ENCODE measurements at regions not wholly inside any gene's neighbourhood (a gene's known extent, or its start where the extent isn't known, plus 50 kb on each side); places are given as distances from the start of the nearest gene placed in this dataset.

DNA sequence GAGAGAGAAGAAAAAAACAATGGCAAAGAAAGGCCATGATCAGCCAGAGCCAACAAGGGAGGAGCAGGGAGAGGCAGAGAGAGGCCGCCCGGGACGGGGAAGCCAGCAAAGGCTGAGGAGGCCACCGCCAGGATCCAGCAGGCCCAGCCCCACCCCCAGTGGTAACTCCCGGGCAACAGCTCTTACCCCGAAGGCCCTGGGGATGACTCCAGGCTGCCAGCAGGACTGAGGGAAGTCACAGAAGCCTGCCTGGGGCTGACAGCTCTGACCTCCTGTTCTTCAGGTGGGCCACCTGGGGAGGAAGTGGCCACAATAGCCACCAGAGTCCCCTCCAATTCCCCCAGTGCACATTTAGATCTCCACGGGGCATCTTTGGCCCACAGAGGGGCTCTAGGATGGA, 184.3 kb upstream of the LINGO1 start:
- H3K4me1 ChIP-seq (ENCODE audit: control insufficient read depth in 3 of 3, insufficient read depth in 2 of 3, low read depth in 1 of 3, low read length in 2 of 3), result no peaks in the 10 kb centered on the region
- H3K4me3 ChIP-seq (ENCODE audit: low read depth in 1 of 3, low read length in 3 of 3), result no peak overlapping the region
- H3K9me3 ChIP-seq (ENCODE audit: control insufficient read depth in 2 of 2, insufficient read depth in 1 of 2, low read depth in 1 of 2, low read length in 1 of 2), result no peaks in the 10 kb centered on the region
- no peaks in the 10 kb centered on the region for H3K36me3 ChIP-seq (ENCODE audit: control insufficient read depth in 3 of 3, insufficient read depth in 2 of 3, low read depth in 1 of 3, low read length in 3 of 3)
- WGBS, 3 donors, result 41 to 69% (median 61%) methylated on average over 6 to 7 of the region's 7 CpGs
- DNase-seq (no peak), FAIRE-seq (no peak)
- no peak overlapping the region for H3K27ac ChIP-seq (ENCODE audit: low read depth in 1 of 3, low read length in 2 of 3)
- peaks cover 26 to 56% (median 28%) of the 10 kb centered on the region in 3 donors for H3K27me3 ChIP-seq (ENCODE audit: control insufficient read depth in 3 of 3, insufficient read depth in 3 of 3, low read length in 3 of 3)

DNA sequence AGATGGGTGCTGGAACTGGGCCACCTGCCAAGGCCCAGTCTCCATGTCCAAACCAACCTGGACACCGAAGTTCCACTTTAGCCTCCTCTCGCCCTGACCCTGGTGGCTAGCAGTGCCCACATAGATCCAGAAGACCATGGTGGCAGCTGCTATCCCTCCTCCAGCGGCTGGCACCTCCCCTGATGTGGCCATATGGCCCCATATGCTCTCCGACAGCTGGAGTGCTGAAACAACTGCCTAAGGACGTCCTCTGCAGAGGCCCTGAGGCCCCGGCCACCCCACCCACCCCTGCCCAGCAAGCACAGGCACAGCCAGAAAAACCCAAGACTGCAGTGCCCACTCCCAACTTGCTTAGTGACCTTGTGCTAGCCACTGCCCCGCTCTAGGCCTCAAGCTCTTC, 182.3 kb upstream of the LINGO1 start:
- DNase-seq (no peak), FAIRE-seq (no peak)
- WGBS, 3 donors, result 74 to 79% (median 79%) methylated on average over 5 to 7 of the region's 7 CpGs
- Histone ChIP-seq H3K9me3 (ENCODE audit: control insufficient read depth in 2 of 2, insufficient read depth in 1 of 2, low read depth in 1 of 2, low read length in 1 of 2) (no peaks in the 10 kb centered on the region), H3K36me3 (ENCODE audit: control insufficient read depth in 3 of 3, insufficient read depth in 2 of 3, low read depth in 1 of 3, low read length in 3 of 3) (no peaks in the 10 kb centered on the region), H3K27me3 (ENCODE audit: control insufficient read depth in 3 of 3, insufficient read depth in 3 of 3, low read length in 3 of 3) (peaks cover 10 to 39% (median 11%) of the 10 kb centered on the region in 3 donors), H3K4me1 (ENCODE audit: control insufficient read depth in 3 of 3, insufficient read depth in 2 of 3, low read depth in 1 of 3, low read length in 2 of 3) (no peaks in the 10 kb centered on the region), H3K4me3 (ENCODE audit: low read depth in 1 of 3, low read length in 3 of 3) (no peak overlapping the region), H3K27ac (ENCODE audit: low read depth in 1 of 3, low read length in 2 of 3) (no peak overlapping the region)

GRCh38 chr15:77812664-77813063, 180.0 kb upstream of the LINGO1 start:
- Histone ChIP-seq H3K9me3 (ENCODE audit: control insufficient read depth in 2 of 2, insufficient read depth in 1 of 2, low read depth in 1 of 2, low read length in 1 of 2) (no peaks in the 10 kb centered on the region), H3K4me1 (ENCODE audit: control insufficient read depth in 3 of 3, insufficient read depth in 2 of 3, low read depth in 1 of 3, low read length in 2 of 3) (peaks cover 0 to 12% (median 0%) of the 10 kb centered on the region in 3 donors), H3K27ac (ENCODE audit: low read depth in 1 of 3, low read length in 2 of 3) (no peak overlapping the region), H3K4me3 (ENCODE audit: low read depth in 1 of 3, low read length in 3 of 3) (no peak overlapping the region), H3K36me3 (ENCODE audit: control insufficient read depth in 3 of 3, insufficient read depth in 2 of 3, low read depth in 1 of 3, low read length in 3 of 3) (no peaks in the 10 kb centered on the region), H3K27me3 (ENCODE audit: control insufficient read depth in 3 of 3, insufficient read depth in 3 of 3, low read length in 3 of 3) (peaks cover 0 to 27% (median 3%) of the 10 kb centered on the region in 3 donors)
- no peak for DNase-seq
- no peak for FAIRE-seq
- WGBS, 3 donors, result 35 to 67% (median 47%) methylated on average over 10 of the region's 10 CpGs

DNA sequence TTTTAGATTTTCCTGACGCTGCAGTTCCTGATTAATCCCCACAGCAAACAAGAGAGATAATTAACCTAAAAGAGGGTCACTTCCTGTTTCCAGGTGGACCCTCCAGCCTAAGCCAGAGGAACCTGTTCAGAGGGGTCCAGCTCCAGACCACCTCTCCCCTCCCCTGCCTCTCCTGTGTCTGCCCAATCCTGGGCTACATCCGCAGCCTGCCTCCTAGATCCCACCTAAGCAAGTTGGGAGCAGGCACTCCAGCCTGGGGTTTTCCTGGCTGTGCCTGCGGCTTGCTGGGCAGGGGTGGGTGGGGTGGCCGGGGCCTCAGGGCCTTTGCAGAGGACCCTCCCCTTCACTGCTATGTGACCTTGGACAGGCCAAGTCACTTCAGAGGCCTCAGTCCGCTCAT, 178.6 kb upstream of the LINGO1 start:
- Histone ChIP-seq H3K4me3 (ENCODE audit: low read depth in 1 of 3, low read length in 3 of 3) (no peak overlapping the region), H3K27me3 (ENCODE audit: control insufficient read depth in 3 of 3, insufficient read depth in 3 of 3, low read length in 3 of 3) (peaks cover 0 to 14% (median 0%) of the 10 kb centered on the region in 3 donors), H3K27ac (ENCODE audit: low read depth in 1 of 3, low read length in 2 of 3) (no peak overlapping the region), H3K36me3 (ENCODE audit: control insufficient read depth in 3 of 3, insufficient read depth in 2 of 3, low read depth in 1 of 3, low read length in 3 of 3) (no peaks in the 10 kb centered on the region), H3K9me3 (ENCODE audit: control insufficient read depth in 2 of 2, insufficient read depth in 1 of 2, low read depth in 1 of 2, low read length in 1 of 2) (no peaks in the 10 kb centered on the region), H3K4me1 (ENCODE audit: control insufficient read depth in 3 of 3, insufficient read depth in 2 of 3, low read depth in 1 of 3, low read length in 2 of 3) (peaks cover 0 to 12% (median 0%) of the 10 kb centered on the region in 3 donors)
- FAIRE-seq, result no peak
- DNase-seq, result no peak
- 36 to 62% (median 49%) methylated on average over 5 of the region's 5 CpGs for WGBS, 3 donors

- Histone ChIP-seq H3K36me3 (ENCODE audit: control insufficient read depth in 3 of 3, insufficient read depth in 2 of 3, low read depth in 1 of 3, low read length in 3 of 3) (peaks cover 0 to 2% (median 0%) of the 10 kb centered on the region in 3 donors), H3K4me3 (ENCODE audit: low read depth in 1 of 3, low read length in 3 of 3) (no peak overlapping the region), H3K4me1 (ENCODE audit: control insufficient read depth in 3 of 3, insufficient read depth in 2 of 3, low read depth in 1 of 3, low read length in 2 of 3) (peaks cover 0 to 12% (median 0%) of the 10 kb centered on the region in 3 donors), H3K27me3 (ENCODE audit: control insufficient read depth in 3 of 3, insufficient read depth in 3 of 3, low read length in 3 of 3) (peaks cover 0 to 4% (median 0%) of the 10 kb centered on the region in 3 donors), H3K27ac (ENCODE audit: low read depth in 1 of 3, low read length in 2 of 3) (no peak overlapping the region), H3K9me3 (ENCODE audit: control insufficient read depth in 2 of 2, insufficient read depth in 1 of 2, low read depth in 1 of 2, low read length in 1 of 2) (no peaks in the 10 kb centered on the region)
- no peak for DNase-seq
- 73 to 75% (median 75%) methylated on average over 6 of the region's 6 CpGs for WGBS, 3 donors
- FAIRE-seq, result no peak
These were observed 177.4 kb upstream of the LINGO1 start for GRCh38 chr15:77810130-77810571.

DNA sequence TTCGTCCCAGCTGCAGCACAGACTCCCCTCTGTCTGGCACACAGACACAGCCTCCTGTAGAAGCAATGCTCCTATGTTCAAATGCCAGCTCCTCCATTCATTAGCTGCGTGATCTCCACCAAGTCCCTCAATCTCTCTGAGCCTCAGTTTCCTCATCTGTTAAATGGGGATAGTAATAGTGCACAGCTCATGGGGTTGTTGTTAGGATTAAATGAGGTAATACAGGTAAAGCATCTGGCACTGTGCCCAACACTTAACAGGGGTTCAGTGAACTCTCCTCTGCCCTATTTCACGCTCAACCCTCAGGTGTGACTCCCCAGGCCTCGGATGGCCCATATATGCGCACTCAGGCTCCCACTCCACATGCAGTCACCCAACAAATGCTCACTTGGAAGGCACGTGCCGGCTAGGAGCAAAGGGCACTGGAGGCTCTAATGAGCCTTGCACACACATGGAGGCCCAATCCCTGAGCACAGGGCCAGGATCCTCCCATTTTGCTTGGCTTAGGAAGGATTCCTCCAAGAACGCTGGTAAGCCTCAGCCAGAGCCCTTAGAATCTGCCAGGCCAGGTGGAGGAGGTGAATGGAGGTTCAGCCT, 176.0 kb upstream of the LINGO1 start:
- peak; percentile 30 to 63 for DNase-seq

GRCh38 chr15:77808075-77808474, 175.4 kb upstream of the LINGO1 start:
- DNase-seq, result no peak
- Histone ChIP-seq H3K27ac (ENCODE audit: low read depth in 1 of 3, low read length in 2 of 3) (no peak overlapping the region), H3K9me3 (ENCODE audit: control insufficient read depth in 2 of 2, insufficient read depth in 1 of 2, low read depth in 1 of 2, low read length in 1 of 2) (no peaks in the 10 kb centered on the region), H3K4me3 (ENCODE audit: low read depth in 1 of 3, low read length in 3 of 3) (no peak overlapping the region), H3K4me1 (ENCODE audit: control insufficient read depth in 3 of 3, insufficient read depth in 2 of 3, low read depth in 1 of 3, low read length in 2 of 3) (peaks cover 0 to 12% (median 0%) of the 10 kb centered on the region in 3 donors), H3K27me3 (ENCODE audit: control insufficient read depth in 3 of 3, insufficient read depth in 3 of 3, low read length in 3 of 3) (no peaks in the 10 kb centered on the region), H3K36me3 (ENCODE audit: control insufficient read depth in 3 of 3, insufficient read depth in 2 of 3, low read depth in 1 of 3, low read length in 3 of 3) (peaks cover 0 to 2% (median 0%) of the 10 kb centered on the region in 3 donors)
- WGBS, 3 donors, result 78 to 82% (median 81%) methylated on average over 6 to 7 of the region's 7 CpGs
- no peak for FAIRE-seq

More for the DNA sequence above, 176.0 kb upstream of the LINGO1 start:
- Histone ChIP-seq H3K27me3 (ENCODE audit: control insufficient read depth in 3 of 3, insufficient read depth in 3 of 3, low read length in 3 of 3) (no peaks in the 10 kb centered on the region), H3K36me3 (ENCODE audit: control insufficient read depth in 3 of 3, insufficient read depth in 2 of 3, low read depth in 1 of 3, low read length in 3 of 3) (peaks cover 0 to 2% (median 0%) of the 10 kb centered on the region in 3 donors), H3K4me1 (ENCODE audit: control insufficient read depth in 3 of 3, insufficient read depth in 2 of 3, low read depth in 1 of 3, low read length in 2 of 3) (peaks cover 0 to 12% (median 0%) of the 10 kb centered on the region in 3 donors), H3K27ac (ENCODE audit: low read depth in 1 of 3, low read length in 2 of 3) (no peak overlapping the region), H3K4me3 (ENCODE audit: low read depth in 1 of 3, low read length in 3 of 3) (no peak overlapping the region), H3K9me3 (ENCODE audit: control insufficient read depth in 2 of 2, insufficient read depth in 1 of 2, low read depth in 1 of 2, low read length in 1 of 2) (no peaks in the 10 kb centered on the region)
- 46 to 75% (median 62%) methylated on average over 8 of the region's 8 CpGs for WGBS, 3 donors
- no peak for FAIRE-seq

DNA sequence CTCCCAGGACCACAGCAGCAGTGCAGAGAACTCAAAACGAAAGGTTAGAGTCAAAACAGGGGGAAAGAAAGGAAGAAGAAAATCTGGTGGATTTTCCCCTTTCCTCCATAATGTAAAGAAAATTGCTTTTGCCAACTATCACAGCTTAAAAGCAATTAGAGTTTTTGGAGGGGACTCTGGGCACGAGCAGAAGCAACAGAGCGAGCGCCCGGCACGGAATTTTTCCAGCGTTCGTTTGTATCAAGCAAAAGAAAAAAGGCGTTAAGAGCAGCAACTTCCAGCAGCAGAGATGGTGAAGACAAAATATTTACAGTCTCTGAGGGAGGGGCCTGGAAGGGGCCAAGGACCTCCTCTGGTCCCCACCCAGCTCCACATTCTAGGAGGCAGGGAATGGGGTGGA, 174.9 kb upstream of the LINGO1 start:
- no peaks in the 10 kb centered on the region for H3K27me3 ChIP-seq (ENCODE audit: control insufficient read depth in 3 of 3, insufficient read depth in 3 of 3, low read length in 3 of 3)
- no peak for DNase-seq
- peaks cover 0 to 2% (median 0%) of the 10 kb centered on the region in 3 donors for H3K36me3 ChIP-seq (ENCODE audit: control insufficient read depth in 3 of 3, insufficient read depth in 2 of 3, low read depth in 1 of 3, low read length in 3 of 3)
- 76 to 89% (median 87%) methylated on average over 9 of the region's 9 CpGs for WGBS, 3 donors
- H3K4me3 ChIP-seq (ENCODE audit: low read depth in 1 of 3, low read length in 3 of 3), result no peak overlapping the region
- no peaks in the 10 kb centered on the region for H3K9me3 ChIP-seq (ENCODE audit: control insufficient read depth in 2 of 2, insufficient read depth in 1 of 2, low read depth in 1 of 2, low read length in 1 of 2)
- peaks cover 0 to 12% (median 0%) of the 10 kb centered on the region in 3 donors for H3K4me1 ChIP-seq (ENCODE audit: control insufficient read depth in 3 of 3, insufficient read depth in 2 of 3, low read depth in 1 of 3, low read length in 2 of 3)
- no peak for FAIRE-seq
- no peak overlapping the region for H3K27ac ChIP-seq (ENCODE audit: low read depth in 1 of 3, low read length in 2 of 3)

GRCh38 chr15:77807115-77807514, 174.4 kb upstream of the LINGO1 start:
- 61 to 67% (median 65%) methylated on average over 6 of the region's 6 CpGs for WGBS, 3 donors
- no peak for DNase-seq
- no peak for FAIRE-seq

More at GRCh38 chr15:77807115-77807514, 174.4 kb upstream of the LINGO1 start:
- Histone ChIP-seq H3K4me1 (ENCODE audit: control insufficient read depth in 3 of 3, insufficient read depth in 2 of 3, low read depth in 1 of 3, low read length in 2 of 3) (peaks cover 0 to 12% (median 0%) of the 10 kb centered on the region in 3 donors), H3K9me3 (ENCODE audit: control insufficient read depth in 2 of 2, insufficient read depth in 1 of 2, low read depth in 1 of 2, low read length in 1 of 2) (no peaks in the 10 kb centered on the region), H3K27ac (ENCODE audit: low read depth in 1 of 3, low read length in 2 of 3) (no peak overlapping the region), H3K4me3 (ENCODE audit: low read depth in 1 of 3, low read length in 3 of 3) (no peak overlapping the region), H3K36me3 (ENCODE audit: control insufficient read depth in 3 of 3, insufficient read depth in 2 of 3, low read depth in 1 of 3, low read length in 3 of 3) (peaks cover 0 to 2% (median 0%) of the 10 kb centered on the region in 3 donors), H3K27me3 (ENCODE audit: control insufficient read depth in 3 of 3, insufficient read depth in 3 of 3, low read length in 3 of 3) (no peaks in the 10 kb centered on the region)
